ENCODE measurements at regions not wholly inside any gene's neighbourhood (a gene's known extent, or its start where the extent isn't known, plus 50 kb on each side); places are given as distances from the start of the nearest gene placed in this dataset.

GRCh38 chr21:28639737-28640136 lies 352.9 kb downstream of the LTN1 start:
- no peak overlapping the region for H3K4me3 Mint-ChIP-seq
- H3K36me3 Mint-ChIP-seq: no peaks in the 10 kb centered on the region
- intact Hi-C loops (cut with micrococcal nuclease): no loop called here
- Histone ChIP-seq H3K36me3 (replicated peaks in 1 of 2; ENCODE audit: control insufficient read depth in 1 of 2, insufficient read depth in 2 of 2, low read length in 2 of 2) (no peaks in the 10 kb centered on the region), H3K27ac (ENCODE audit: low read depth in 1 of 2, low read length in 2 of 2) (no peak overlapping the region), H3K4me2 (replicated peaks; ENCODE audit: extremely low read depth, low read length, poor library complexity, severe bottlenecking) (no peak overlapping the region), H3K27me3 (ENCODE audit: control insufficient read depth in 2 of 2, insufficient read depth in 2 of 2, low read length in 2 of 2) (no peaks in the 10 kb centered on the region), H3K4me1 (ENCODE audit: control insufficient read depth in 1 of 2, insufficient read depth in 2 of 2, low read length in 2 of 2) (no peaks in the 10 kb centered on the region), H4K20me1 (ENCODE audit: insufficient read depth, low read length) (no peaks in the 10 kb centered on the region), H3K9ac (ENCODE audit: insufficient read depth, low read length, poor library complexity, severe bottlenecking) (no peak overlapping the region), H3K79me2 (ENCODE audit: insufficient read depth, low read length) (no peaks in the 10 kb centered on the region), H2AFZ (ENCODE audit: insufficient read depth, low read depth, low read length, poor library complexity, severe bottlenecking) (no peak overlapping the region), H3K9me3 (replicated peaks in 1 of 2; ENCODE audit: control insufficient read depth in 1 of 2, insufficient read depth in 1 of 2, low read length in 2 of 2) (no peaks in the 10 kb centered on the region), H3K4me3 (replicated peaks in 1 of 3; ENCODE audit: low read depth in 2 of 3, low read length in 3 of 3) (no peak overlapping the region)
- peaks cover 0 to 3% (median 2%) of the 10 kb centered on the region in 3 donors for H3K27me3 Mint-ChIP-seq (ENCODE audit: low read depth in 3 of 3)
- WGBS (ENCODE audit: insufficient coverage): no CpG with 5 or more reads among the region's 1 CpG
- DNase-seq: no peak
- no peak for TF ChIP-seq CTCF (IDR thresholded peaks at IDR 0.05)
- H3K27ac Mint-ChIP-seq: no peak overlapping the region
- H3K9me3 Mint-ChIP-seq: peaks cover 0 to 2% (median 0%) of the 10 kb centered on the region in 7 donors
- H3K4me1 Mint-ChIP-seq: no peaks in the 10 kb centered on the region

- H3K36me3 ChIP-seq (replicated peaks in 1 of 2; ENCODE audit: control insufficient read depth in 1 of 2, insufficient read depth in 2 of 2, low read length in 2 of 2): no peaks in the 10 kb centered on the region
- peaks cover 0 to 3% (median 2%) of the 10 kb centered on the region in 3 donors for H3K27me3 Mint-ChIP-seq (ENCODE audit: low read depth in 3 of 3)
- H4K20me1 ChIP-seq (ENCODE audit: insufficient read depth, low read length): no peaks in the 10 kb centered on the region
- intact Hi-C loops (cut with micrococcal nuclease): no loop called here
- no peak overlapping the region for H3K27ac ChIP-seq (ENCODE audit: low read depth in 1 of 2, low read length in 2 of 2)
- no peak overlapping the region for H2AFZ ChIP-seq (ENCODE audit: insufficient read depth, low read depth, low read length, poor library complexity, severe bottlenecking)
- no peaks in the 10 kb centered on the region for H3K9me3 ChIP-seq (replicated peaks in 1 of 2; ENCODE audit: control insufficient read depth in 1 of 2, insufficient read depth in 1 of 2, low read length in 2 of 2)
- WGBS (ENCODE audit: insufficient coverage): 51% methylated on average over 4 of the region's 9 CpGs
- no peaks in the 10 kb centered on the region for H3K27me3 ChIP-seq (ENCODE audit: control insufficient read depth in 2 of 2, insufficient read depth in 2 of 2, low read length in 2 of 2)
- H3K4me2 ChIP-seq (replicated peaks; ENCODE audit: extremely low read depth, low read length, poor library complexity, severe bottlenecking): no peak overlapping the region
- no peaks in the 10 kb centered on the region for H3K4me1 ChIP-seq (ENCODE audit: control insufficient read depth in 1 of 2, insufficient read depth in 2 of 2, low read length in 2 of 2)
- no peak overlapping the region for H3K9ac ChIP-seq (ENCODE audit: insufficient read depth, low read length, poor library complexity, severe bottlenecking)
- H3K27ac Mint-ChIP-seq: no peak overlapping the region
- no peak for DNase-seq
- no peak for TF ChIP-seq CTCF (IDR thresholded peaks at IDR 0.05)
- no peaks in the 10 kb centered on the region for H3K79me2 ChIP-seq (ENCODE audit: insufficient read depth, low read length)
- no peaks in the 10 kb centered on the region for H3K36me3 Mint-ChIP-seq
- H3K4me3 Mint-ChIP-seq: no peak overlapping the region
- peaks cover 0 to 2% (median 0%) of the 10 kb centered on the region in 7 donors for H3K9me3 Mint-ChIP-seq
- peaks cover 5% of the 10 kb centered on the region for H3K4me1 Mint-ChIP-seq
- no peak overlapping the region for H3K4me3 ChIP-seq (replicated peaks in 1 of 3; ENCODE audit: low read depth in 2 of 3, low read length in 3 of 3)
Measured at GRCh38 chr21:28636752-28637691, 355.7 kb downstream of the LTN1 start.
